ENCODE measurements at regions not wholly inside any gene's neighbourhood (a gene's known extent, or its start where the extent isn't known, plus 50 kb on each side); places are given as distances from the start of the nearest gene placed in this dataset.

DNA sequence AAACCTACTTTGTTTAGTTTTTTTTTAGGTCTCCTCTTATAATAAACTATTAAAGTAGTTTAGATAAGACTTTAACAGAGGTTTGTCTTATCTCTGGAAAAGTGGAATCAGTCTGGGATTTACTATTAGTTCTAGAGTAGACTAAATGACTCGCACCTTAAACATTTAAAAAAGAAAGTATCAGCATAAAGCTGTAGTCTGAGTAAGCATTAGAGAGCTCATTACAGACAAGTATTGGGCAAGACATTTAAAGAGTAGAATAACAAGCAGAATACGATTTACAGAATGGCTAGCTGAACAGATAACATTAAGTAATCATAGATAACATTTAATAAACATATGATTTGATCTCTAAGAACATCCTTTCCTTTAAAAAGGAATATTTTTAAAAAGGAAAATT lies 226.0 kb upstream of the DMAC1 start:
- Histone ChIP-seq H3K27ac (ENCODE audit: low read length) (no peak overlapping the region), H3K4me3 (ENCODE audit: low read length) (no peak overlapping the region), H3K9ac (ENCODE audit: low read length) (no peak overlapping the region), H3K27me3 (ENCODE audit: control insufficient read depth, insufficient read depth, low read length) (no peaks in the 10 kb centered on the region), H3K36me3 (ENCODE audit: control insufficient read depth, low read depth, low read length) (no peaks in the 10 kb centered on the region), H3K4me1 (ENCODE audit: control insufficient read depth, low read depth, low read length) (peaks cover 15% of the 10 kb centered on the region), H3K9me3 (ENCODE audit: control insufficient read depth, low read depth, low read length) (no peaks in the 10 kb centered on the region)

DNA sequence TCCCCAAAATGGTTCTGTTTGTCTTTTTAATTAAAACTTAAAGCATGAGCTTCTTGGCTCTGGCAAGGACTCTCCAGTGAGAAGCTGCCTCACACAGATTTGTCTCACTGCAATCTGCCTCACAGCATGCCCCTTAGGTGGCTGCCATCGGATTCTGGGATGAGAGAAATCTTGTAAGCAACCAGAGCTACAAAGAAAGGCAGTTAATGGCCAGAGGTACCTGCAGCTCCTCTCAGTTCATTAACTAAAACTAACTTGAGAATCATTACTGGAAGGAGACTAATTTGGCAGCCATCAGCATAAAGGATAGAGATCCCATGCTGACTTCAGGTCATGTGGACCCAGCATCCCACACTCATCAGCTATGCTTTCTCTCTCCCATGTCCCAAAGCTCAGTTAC lies 220.6 kb upstream of the DMAC1 start:
- no peak overlapping the region for H3K9ac ChIP-seq (ENCODE audit: low read length)
- no peak overlapping the region for H3K4me3 ChIP-seq (ENCODE audit: low read length)
- H3K27ac ChIP-seq (ENCODE audit: low read length) = no peak overlapping the region
- no peaks in the 10 kb centered on the region for H3K27me3 ChIP-seq (ENCODE audit: control insufficient read depth, insufficient read depth, low read length)
- no peaks in the 10 kb centered on the region for H3K36me3 ChIP-seq (ENCODE audit: control insufficient read depth, low read depth, low read length)
- no peaks in the 10 kb centered on the region for H3K9me3 ChIP-seq (ENCODE audit: control insufficient read depth, low read depth, low read length)
- no peaks in the 10 kb centered on the region for H3K4me1 ChIP-seq (ENCODE audit: control insufficient read depth, low read depth, low read length)

DNA sequence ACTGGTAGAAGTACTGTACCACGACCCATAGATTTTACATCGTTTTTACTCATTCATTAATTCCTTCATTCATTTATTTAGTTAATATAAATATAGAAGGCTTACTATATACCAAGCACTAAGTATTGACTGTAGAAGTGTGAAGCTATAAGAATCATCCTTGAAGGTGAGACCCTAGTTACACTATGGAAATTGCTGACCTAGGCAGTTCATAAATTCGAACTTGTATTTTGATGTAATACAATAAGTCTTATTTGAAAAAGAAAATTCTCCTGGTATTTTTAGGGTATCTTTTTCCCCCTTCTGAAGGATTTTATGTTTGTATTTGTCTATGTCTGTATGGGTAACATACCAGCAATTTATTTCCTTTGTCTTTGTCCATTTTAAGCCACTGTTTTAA lies 220.1 kb upstream of the DMAC1 start:
- Histone ChIP-seq H3K36me3 (ENCODE audit: control insufficient read depth, low read depth, low read length) (no peaks in the 10 kb centered on the region), H3K27ac (ENCODE audit: low read length) (no peak overlapping the region), H3K27me3 (ENCODE audit: control insufficient read depth, insufficient read depth, low read length) (no peaks in the 10 kb centered on the region), H3K4me1 (ENCODE audit: control insufficient read depth, low read depth, low read length) (no peaks in the 10 kb centered on the region), H3K9me3 (ENCODE audit: control insufficient read depth, low read depth, low read length) (no peaks in the 10 kb centered on the region), H3K9ac (ENCODE audit: low read length) (no peak overlapping the region), H3K4me3 (ENCODE audit: low read length) (no peak overlapping the region)

DNA sequence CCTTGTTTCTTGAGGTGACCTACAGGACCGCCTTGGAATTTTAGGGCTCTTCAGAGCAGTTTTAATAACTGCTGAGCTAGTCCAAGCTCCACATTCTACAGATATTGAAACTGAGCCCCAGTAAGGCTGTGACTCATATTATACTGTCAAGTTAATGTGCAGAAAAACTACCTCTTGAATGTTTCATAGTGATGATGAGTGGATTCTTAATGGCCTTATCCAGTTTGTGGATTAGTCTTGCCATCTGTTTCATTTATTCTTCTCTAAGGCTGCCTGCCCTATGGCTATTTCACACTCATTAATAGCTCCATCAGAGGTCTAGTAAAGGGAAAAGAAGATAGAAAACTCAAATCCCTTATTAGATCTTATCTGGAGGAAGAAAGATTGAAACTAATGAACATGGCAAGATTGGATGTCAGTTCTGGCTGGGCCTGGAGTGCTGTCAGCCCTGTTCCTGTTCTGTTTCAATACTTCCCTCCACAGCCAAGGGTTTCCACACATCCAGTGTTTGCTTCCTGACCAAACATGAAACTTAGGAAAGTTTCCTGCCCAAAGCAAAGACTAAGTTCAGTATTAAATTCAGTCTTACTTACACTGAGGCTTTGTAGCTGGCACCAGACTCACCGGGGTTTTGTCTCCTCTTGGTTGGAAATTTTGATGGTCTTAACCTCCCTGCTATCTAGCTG lies 215.6 kb upstream of the DMAC1 start:
- no peak overlapping the region for H3K9ac ChIP-seq (ENCODE audit: low read length)
- no peak overlapping the region for H3K27ac ChIP-seq (ENCODE audit: low read length)
- H3K36me3 ChIP-seq (ENCODE audit: control insufficient read depth, low read depth, low read length) = no peaks in the 10 kb centered on the region
- no peaks in the 10 kb centered on the region for H3K27me3 ChIP-seq (ENCODE audit: control insufficient read depth, insufficient read depth, low read length)
- no peaks in the 10 kb centered on the region for H3K9me3 ChIP-seq (ENCODE audit: control insufficient read depth, low read depth, low read length)
- H3K4me1 ChIP-seq (ENCODE audit: control insufficient read depth, low read depth, low read length) = no peaks in the 10 kb centered on the region
- H3K4me3 ChIP-seq (ENCODE audit: low read length) = no peak overlapping the region

DNA sequence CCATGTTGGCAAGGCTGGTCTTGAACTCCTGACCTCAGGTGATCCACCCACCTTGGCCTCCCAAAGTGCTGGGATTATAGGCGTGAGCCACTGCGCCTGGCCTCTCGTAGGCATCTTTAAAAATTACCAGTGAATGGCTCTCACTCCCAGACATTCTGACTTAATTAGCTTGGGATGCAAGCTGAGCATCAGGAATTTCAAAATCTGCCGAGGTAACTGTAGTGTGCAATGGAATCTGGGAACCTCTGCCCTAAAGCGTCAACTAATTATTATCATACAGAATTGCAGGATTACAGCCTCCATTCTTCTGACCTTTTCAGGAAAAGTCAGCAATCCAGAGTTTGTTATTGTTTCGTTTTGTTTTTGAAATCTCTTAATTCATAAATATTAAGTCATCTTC lies 213.4 kb upstream of the DMAC1 start:
- H3K4me1 ChIP-seq (ENCODE audit: control insufficient read depth, low read depth, low read length) = no peaks in the 10 kb centered on the region
- H3K27me3 ChIP-seq (ENCODE audit: control insufficient read depth, insufficient read depth, low read length) = no peaks in the 10 kb centered on the region
- H3K9me3 ChIP-seq (ENCODE audit: control insufficient read depth, low read depth, low read length) = no peaks in the 10 kb centered on the region
- H3K27ac ChIP-seq (ENCODE audit: low read length) = no peak overlapping the region
- H3K36me3 ChIP-seq (ENCODE audit: control insufficient read depth, low read depth, low read length) = no peaks in the 10 kb centered on the region
- no peak overlapping the region for H3K9ac ChIP-seq (ENCODE audit: low read length)
- H3K4me3 ChIP-seq (ENCODE audit: low read length) = no peak overlapping the region

DNA sequence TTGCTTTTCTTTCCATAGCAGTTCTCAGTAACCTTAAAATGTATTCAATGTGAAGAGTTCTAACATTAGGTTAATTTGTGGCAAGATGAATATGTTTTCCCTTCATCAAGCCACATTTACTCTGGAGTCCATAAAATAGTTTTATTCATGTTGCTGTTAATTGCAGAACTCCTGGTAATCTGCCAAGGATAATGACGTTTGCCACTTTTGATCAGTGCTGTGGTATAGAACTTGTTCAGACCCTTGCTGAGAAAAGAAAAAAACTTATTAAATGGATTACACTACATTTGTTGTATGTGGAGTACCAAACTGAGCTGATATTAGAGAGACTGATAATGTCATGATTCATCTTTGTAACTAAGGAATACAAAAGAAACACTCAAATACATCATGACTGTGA lies 212.4 kb upstream of the DMAC1 start:
- Histone ChIP-seq H3K9me3 (ENCODE audit: control insufficient read depth, low read depth, low read length) (no peaks in the 10 kb centered on the region), H3K36me3 (ENCODE audit: control insufficient read depth, low read depth, low read length) (no peaks in the 10 kb centered on the region), H3K4me3 (ENCODE audit: low read length) (no peak overlapping the region), H3K27ac (ENCODE audit: low read length) (no peak overlapping the region), H3K9ac (ENCODE audit: low read length) (no peak overlapping the region), H3K27me3 (ENCODE audit: control insufficient read depth, insufficient read depth, low read length) (no peaks in the 10 kb centered on the region), H3K4me1 (ENCODE audit: control insufficient read depth, low read depth, low read length) (no peaks in the 10 kb centered on the region)

DNA sequence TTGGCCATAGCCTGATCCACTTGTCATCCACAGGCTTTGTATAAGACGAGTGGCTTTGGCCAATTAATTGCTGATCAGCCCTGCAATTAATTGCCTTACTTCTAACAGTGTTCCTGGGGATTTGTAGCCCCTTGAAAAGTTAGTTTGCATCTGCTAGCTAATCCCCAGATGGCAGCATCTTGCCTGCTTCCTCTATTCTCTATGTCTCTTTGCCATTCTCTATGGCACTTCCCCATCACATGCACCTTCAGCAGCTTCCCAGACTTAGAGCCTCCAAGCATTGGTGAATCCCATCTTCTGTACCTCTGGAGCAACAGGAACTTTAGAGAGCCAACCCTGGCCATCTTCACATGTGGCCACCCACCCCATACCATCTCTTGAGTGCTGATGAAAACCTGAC lies 197.0 kb upstream of the DMAC1 start:
- Histone ChIP-seq H3K27me3 (ENCODE audit: control insufficient read depth, insufficient read depth, low read length) (no peaks in the 10 kb centered on the region), H3K4me3 (ENCODE audit: low read length) (no peak overlapping the region), H3K9ac (ENCODE audit: low read length) (no peak overlapping the region), H3K4me1 (ENCODE audit: control insufficient read depth, low read depth, low read length) (no peaks in the 10 kb centered on the region), H3K9me3 (ENCODE audit: control insufficient read depth, low read depth, low read length) (no peaks in the 10 kb centered on the region), H3K36me3 (ENCODE audit: control insufficient read depth, low read depth, low read length) (no peaks in the 10 kb centered on the region), H3K27ac (ENCODE audit: low read length) (no peak overlapping the region)

DNA sequence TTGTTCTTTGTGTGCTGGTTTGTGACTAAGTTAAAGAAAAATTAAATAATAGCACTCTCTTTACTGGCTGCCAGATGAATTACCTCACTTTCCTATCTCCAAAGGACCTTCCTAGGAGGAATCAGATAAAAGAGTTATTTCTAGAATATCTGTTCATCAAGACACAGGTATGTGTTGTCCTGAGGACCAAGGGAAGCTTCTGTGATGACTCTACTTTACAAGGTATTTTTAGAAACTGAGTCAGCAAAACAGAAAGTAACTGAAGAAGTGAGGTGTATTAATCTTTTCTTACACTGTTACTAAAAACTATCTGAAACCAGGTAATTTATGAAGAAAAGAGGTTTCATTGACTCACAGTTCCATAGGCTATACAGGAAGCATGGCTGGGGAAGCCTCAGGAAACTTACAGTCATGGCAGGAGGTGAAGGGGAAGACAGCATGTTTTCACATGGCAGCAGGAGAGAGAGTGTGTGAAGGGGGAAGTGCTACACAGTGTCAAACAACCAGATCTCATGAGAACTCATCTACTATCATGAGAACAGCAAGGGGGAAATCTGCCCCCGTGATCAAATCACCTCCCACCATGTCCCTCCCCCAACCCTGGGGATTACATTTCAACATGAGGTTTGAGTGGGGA lies 189.2 kb upstream of the DMAC1 start:
- Histone ChIP-seq H3K27ac (ENCODE audit: low read length) (no peak overlapping the region), H3K9ac (ENCODE audit: low read length) (no peak overlapping the region), H3K36me3 (ENCODE audit: control insufficient read depth, low read depth, low read length) (no peaks in the 10 kb centered on the region), H3K4me3 (ENCODE audit: low read length) (no peak overlapping the region), H3K4me1 (ENCODE audit: control insufficient read depth, low read depth, low read length) (peaks cover 3% of the 10 kb centered on the region), H3K9me3 (ENCODE audit: control insufficient read depth, low read depth, low read length) (no peaks in the 10 kb centered on the region), H3K27me3 (ENCODE audit: control insufficient read depth, insufficient read depth, low read length) (no peaks in the 10 kb centered on the region)

DNA sequence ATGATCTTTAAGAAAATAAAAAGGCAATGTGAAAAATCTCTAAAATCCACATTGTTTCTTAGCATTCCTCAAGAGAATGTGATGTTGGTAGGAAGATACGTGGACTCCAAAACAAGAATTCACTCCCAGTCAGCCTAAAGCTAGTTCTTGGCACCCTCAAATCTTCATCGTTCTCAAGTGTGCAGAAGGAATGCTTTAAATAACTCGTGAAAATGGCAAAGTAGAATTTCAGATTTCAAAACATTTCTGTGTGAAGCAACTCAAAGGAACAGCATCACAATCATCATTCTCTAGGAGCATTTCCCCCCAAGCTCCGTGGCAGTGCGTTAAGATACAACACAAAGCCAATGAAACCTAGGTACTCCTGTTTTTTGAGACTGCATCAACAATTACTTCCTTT lies 185.1 kb upstream of the DMAC1 start:
- Histone ChIP-seq H3K9ac (ENCODE audit: low read length) (no peak overlapping the region), H3K9me3 (ENCODE audit: control insufficient read depth, low read depth, low read length) (no peaks in the 10 kb centered on the region), H3K4me1 (ENCODE audit: control insufficient read depth, low read depth, low read length) (peaks cover 13% of the 10 kb centered on the region), H3K27ac (ENCODE audit: low read length) (no peak overlapping the region), H3K36me3 (ENCODE audit: control insufficient read depth, low read depth, low read length) (no peaks in the 10 kb centered on the region), H3K27me3 (ENCODE audit: control insufficient read depth, insufficient read depth, low read length) (no peaks in the 10 kb centered on the region), H3K4me3 (ENCODE audit: low read length) (no peak overlapping the region)

DNA sequence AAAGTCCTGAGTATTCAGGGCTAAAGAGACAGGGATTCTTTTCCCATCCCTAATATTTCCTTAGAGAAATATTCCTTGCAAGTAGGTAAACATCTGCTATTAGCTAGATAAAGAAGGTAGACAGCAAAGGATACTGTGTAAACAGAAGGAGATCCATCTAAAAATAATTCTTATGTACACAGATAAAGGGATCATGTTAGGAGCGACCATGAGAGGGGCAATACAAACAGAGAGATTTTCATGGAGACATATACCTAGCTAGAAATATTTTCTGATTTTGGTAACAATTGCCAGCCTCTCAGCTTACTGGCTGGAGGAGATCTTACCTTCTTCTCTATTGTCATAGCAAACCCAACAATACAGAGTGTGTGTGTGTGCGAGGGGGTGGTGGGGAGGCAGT lies 184.6 kb upstream of the DMAC1 start:
- Histone ChIP-seq H3K9ac (ENCODE audit: low read length) (no peak overlapping the region), H3K36me3 (ENCODE audit: control insufficient read depth, low read depth, low read length) (no peaks in the 10 kb centered on the region), H3K4me3 (ENCODE audit: low read length) (no peak overlapping the region), H3K27me3 (ENCODE audit: control insufficient read depth, insufficient read depth, low read length) (no peaks in the 10 kb centered on the region), H3K9me3 (ENCODE audit: control insufficient read depth, low read depth, low read length) (no peaks in the 10 kb centered on the region), H3K4me1 (ENCODE audit: control insufficient read depth, low read depth, low read length) (peaks cover 13% of the 10 kb centered on the region), H3K27ac (ENCODE audit: low read length) (no peak overlapping the region)

DNA sequence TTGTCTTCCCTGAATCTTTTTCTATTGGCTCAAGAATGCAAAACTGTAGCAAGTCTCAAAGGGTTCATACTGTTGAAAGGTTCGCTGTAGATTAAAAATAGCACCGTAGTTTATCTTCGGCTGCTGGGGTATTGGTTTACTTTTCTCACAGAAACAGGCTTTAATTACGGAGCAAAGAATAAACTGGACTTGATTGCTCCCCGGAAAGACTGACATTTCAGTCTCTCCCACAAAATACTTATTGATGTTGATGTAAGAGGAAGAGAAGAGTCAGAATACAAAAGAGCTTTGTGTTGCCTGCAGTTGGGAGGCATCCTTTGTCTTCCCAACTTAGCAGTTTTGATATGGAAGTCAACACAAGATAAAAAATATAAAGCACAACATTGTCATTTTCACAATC lies 183.9 kb upstream of the DMAC1 start:
- no peak overlapping the region for H3K9ac ChIP-seq (ENCODE audit: low read length)
- no peak overlapping the region for H3K27ac ChIP-seq (ENCODE audit: low read length)
- H3K9me3 ChIP-seq (ENCODE audit: control insufficient read depth, low read depth, low read length) = no peaks in the 10 kb centered on the region

DNA sequence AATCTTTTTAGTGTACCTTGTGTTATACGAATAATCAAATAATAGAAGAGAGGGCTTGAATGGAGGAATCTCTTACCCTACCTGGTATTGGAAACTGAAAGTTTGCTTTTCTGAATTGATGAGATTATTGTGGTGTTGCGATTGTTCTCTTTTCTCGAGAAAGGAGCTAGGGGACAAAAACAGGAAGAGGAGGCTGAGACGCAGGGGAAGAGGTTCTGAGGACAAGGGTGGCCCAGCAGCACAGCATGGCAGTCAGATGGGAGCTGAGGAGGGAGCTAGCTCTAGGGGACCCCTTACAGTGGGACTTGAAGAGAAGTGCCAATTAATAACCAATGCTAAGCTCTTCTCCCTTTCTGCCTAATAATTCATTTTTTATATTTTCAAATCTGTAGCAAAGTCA lies 183.3 kb upstream of the DMAC1 start:
- H3K4me3 ChIP-seq (ENCODE audit: low read length) = no peak overlapping the region
- H3K9me3 ChIP-seq (ENCODE audit: control insufficient read depth, low read depth, low read length) = no peaks in the 10 kb centered on the region
- H3K36me3 ChIP-seq (ENCODE audit: control insufficient read depth, low read depth, low read length) = no peaks in the 10 kb centered on the region
- H3K27ac ChIP-seq (ENCODE audit: low read length) = no peak overlapping the region
- no peaks in the 10 kb centered on the region for H3K27me3 ChIP-seq (ENCODE audit: control insufficient read depth, insufficient read depth, low read length)
- no peak overlapping the region for H3K9ac ChIP-seq (ENCODE audit: low read length)
- peaks cover 13% of the 10 kb centered on the region for H3K4me1 ChIP-seq (ENCODE audit: control insufficient read depth, low read depth, low read length)

More for the DNA sequence above, 183.9 kb upstream of the DMAC1 start:
- peaks cover 13% of the 10 kb centered on the region for H3K4me1 ChIP-seq (ENCODE audit: control insufficient read depth, low read depth, low read length)
- H3K27me3 ChIP-seq (ENCODE audit: control insufficient read depth, insufficient read depth, low read length) = no peaks in the 10 kb centered on the region
- H3K4me3 ChIP-seq (ENCODE audit: low read length) = no peak overlapping the region
- H3K36me3 ChIP-seq (ENCODE audit: control insufficient read depth, low read depth, low read length) = no peaks in the 10 kb centered on the region
